ENCODE measurements at regions not wholly inside any gene's neighbourhood (a gene's known extent, or its start where the extent isn't known, plus 50 kb on each side); places are given as distances from the start of the nearest gene placed in this dataset.
A peak's percentile ranks its signal among the peaks of the same experiment; 100 is the strongest.

DNA sequence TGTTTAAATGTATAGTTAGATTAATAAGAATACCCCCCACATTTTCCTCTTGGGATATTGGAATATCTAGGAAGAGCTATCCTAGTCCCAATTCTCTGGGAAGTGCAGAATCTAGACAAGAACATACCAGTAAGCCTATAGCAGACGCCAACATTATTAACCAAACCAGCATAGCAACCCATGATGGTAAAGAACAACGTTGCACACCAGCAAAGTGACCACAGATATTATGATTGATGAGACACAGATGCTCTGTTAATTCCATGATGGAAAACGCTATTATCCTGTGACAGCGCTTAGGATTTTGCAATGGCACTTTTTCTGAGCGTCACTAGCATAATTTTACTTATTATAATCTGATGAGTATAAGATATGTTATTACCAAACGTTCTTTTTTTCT lies 603.1 kb upstream of the PCDH15 start:
- no peak for ATAC-seq
- no peak for TF ChIP-seq TCF4 (CRISPR knock-in tag; IDR thresholded peaks at IDR 0.05; ENCODE audit: borderline replicate concordance)
- TF ChIP-seq BACH2 (CRISPR knock-in tag; IDR thresholded peaks at IDR 0.05; ENCODE audit: borderline replicate concordance): no peak

DNA sequence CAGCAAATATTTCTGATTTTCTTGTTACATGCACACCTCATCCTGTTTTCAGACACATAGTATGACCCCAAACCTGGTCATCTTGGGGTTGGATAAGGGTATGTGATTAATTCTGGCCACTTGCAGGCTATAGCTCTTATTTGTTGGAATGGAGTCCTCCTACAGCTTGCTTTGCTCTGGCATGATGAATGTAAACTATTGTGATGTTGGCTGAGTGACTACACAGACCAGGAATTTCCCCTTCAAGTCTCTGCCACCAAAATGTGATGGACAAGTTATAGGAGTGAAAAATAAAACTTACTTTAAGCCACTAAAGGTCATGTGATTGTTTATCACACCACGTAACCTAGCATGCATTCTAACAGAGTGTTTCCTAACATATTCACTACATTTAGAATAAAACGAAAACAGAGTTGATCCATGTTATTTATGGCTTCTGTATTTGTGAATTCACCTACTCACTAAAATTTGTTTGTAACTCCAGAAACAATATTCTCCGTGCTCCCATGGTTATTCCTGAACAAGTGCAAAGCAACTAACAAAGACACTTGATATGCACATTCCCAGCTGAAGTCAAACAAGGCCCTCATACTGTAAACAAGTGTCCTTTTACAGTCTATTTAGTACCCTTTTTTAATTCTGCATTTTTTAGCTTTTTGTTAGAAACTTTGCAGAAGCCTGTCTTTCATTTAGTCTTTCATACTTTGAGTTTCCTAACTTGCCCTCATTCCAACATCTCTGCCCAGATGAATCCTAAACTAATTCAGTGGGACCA lies 599.2 kb upstream of the PCDH15 start:
- ATAC-seq: peak; percentile 88
- TF ChIP-seq CSDC2 (CRISPR knock-in tag; IDR thresholded peaks at IDR 0.05) (no peak), ZNF565 (CRISPR knock-in tag; conservative IDR thresholded peaks at IDR 0.05; ENCODE audit: low read depth) (no peak), BACH2 (CRISPR knock-in tag; IDR thresholded peaks at IDR 0.05; ENCODE audit: borderline replicate concordance) (no peak), ISL1 (CRISPR knock-in tag; IDR thresholded peaks at IDR 0.05) (no peak; the same call in 1 of the 2 replicates), SNAI2 (CRISPR knock-in tag; IDR thresholded peaks at IDR 0.05) (no peak), RARB (CRISPR knock-in tag; IDR thresholded peaks at IDR 0.05) (no peak), TOX (CRISPR knock-in tag; IDR thresholded peaks at IDR 0.05; ENCODE audit: borderline replicate concordance) (no peak), ZNF70 (CRISPR knock-in tag; IDR thresholded peaks at IDR 0.05) (no peak), ZNF8 (CRISPR knock-in tag; IDR thresholded peaks at IDR 0.05) (no peak), ZC3H10 (CRISPR knock-in tag; IDR thresholded peaks at IDR 0.05) (no peak), ARNTL (CRISPR knock-in tag; IDR thresholded peaks at IDR 0.05; ENCODE audit: borderline replicate concordance, low read depth) (no peak), ZFP3 (CRISPR knock-in tag; IDR thresholded peaks at IDR 0.05) (no peak), GLIS3 (CRISPR knock-in tag; IDR thresholded peaks at IDR 0.05) (no peak), ZFP30 (CRISPR knock-in tag; IDR thresholded peaks at IDR 0.05) (no peak)
- TF ChIP-seq, protein P1, sequence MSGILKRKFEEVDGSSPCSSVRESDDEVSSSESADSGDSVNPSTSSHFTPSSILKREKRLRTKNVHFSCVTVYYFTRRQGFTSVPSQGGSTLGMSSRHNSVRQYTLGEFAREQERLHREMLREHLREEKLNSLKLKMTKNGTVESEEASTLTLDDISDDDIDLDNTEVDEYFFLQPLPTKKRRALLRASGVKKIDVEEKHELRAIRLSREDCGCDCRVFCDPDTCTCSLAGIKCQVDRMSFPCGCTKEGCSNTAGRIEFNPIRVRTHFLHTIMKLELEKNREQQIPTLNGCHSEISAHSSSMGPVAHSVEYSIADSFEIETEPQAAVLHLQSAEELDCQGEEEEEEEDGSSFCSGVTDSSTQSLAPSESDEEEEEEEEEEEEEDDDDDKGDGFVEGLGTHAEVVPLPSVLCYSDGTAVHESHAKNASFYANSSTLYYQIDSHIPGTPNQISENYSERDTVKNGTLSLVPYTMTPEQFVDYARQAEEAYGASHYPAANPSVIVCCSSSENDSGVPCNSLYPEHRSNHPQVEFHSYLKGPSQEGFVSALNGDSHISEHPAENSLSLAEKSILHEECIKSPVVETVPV (CRISPR knock-in tag; IDR thresholded peaks at IDR 0.05): no peak
- TF ChIP-seq, protein P2, sequence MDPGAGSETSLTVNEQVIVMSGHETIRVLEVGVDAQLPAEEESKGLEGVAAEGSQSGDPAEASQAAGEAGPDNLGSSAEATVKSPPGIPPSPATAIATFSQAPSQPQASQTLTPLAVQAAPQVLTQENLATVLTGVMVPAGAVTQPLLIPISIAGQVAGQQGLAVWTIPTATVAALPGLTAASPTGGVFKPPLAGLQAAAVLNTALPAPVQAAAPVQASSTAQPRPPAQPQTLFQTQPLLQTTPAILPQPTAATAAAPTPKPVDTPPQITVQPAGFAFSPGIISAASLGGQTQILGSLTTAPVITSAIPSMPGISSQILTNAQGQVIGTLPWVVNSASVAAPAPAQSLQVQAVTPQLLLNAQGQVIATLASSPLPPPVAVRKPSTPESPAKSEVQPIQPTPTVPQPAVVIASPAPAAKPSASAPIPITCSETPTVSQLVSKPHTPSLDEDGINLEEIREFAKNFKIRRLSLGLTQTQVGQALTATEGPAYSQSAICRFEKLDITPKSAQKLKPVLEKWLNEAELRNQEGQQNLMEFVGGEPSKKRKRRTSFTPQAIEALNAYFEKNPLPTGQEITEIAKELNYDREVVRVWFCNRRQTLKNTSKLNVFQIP (CRISPR knock-in tag; IDR thresholded peaks at IDR 0.05; ENCODE audit: borderline replicate concordance, low read depth): no peak

DNA sequence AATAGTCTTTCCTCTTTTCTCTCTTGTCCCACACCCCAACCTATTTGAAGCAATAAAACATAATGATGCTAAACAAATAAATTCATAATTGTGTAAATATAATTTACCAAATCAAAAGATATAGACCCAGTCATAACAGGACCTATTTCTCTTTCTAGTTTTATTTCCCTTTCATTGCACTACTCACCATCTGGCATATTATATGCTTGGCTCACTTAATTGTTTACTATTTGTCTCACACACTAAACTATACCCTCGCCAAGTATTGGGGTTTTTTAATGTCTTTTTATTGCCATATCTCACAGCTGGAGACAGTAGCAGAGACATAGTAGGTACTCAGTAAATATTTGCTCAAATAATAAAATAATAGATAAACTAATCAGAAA lies 597.5 kb upstream of the PCDH15 start:
- no peak for ATAC-seq
- TF ChIP-seq ESRRG (CRISPR knock-in tag; IDR thresholded peaks at IDR 0.05) (no peak), ARNTL (CRISPR knock-in tag; IDR thresholded peaks at IDR 0.05; ENCODE audit: borderline replicate concordance, low read depth) (no peak), TOX (CRISPR knock-in tag; IDR thresholded peaks at IDR 0.05; ENCODE audit: borderline replicate concordance) (no peak), CREB5 (CRISPR knock-in tag; IDR thresholded peaks at IDR 0.05; ENCODE audit: low read depth) (no peak), ZC3H10 (CRISPR knock-in tag; IDR thresholded peaks at IDR 0.05) (no peak), ZFP3 (CRISPR knock-in tag; IDR thresholded peaks at IDR 0.05) (no peak), ZNF8 (CRISPR knock-in tag; IDR thresholded peaks at IDR 0.05) (no peak), ZNF565 (CRISPR knock-in tag; conservative IDR thresholded peaks at IDR 0.05; ENCODE audit: low read depth) (no peak), BACH2 (CRISPR knock-in tag; IDR thresholded peaks at IDR 0.05; ENCODE audit: borderline replicate concordance) (no peak), ISL1 (CRISPR knock-in tag; IDR thresholded peaks at IDR 0.05) (no peak), ZNF70 (CRISPR knock-in tag; IDR thresholded peaks at IDR 0.05) (no peak), ZFP30 (CRISPR knock-in tag; IDR thresholded peaks at IDR 0.05) (no peak), SNAI2 (CRISPR knock-in tag; IDR thresholded peaks at IDR 0.05) (no peak), PPARA (CRISPR knock-in tag; IDR thresholded peaks at IDR 0.05; ENCODE audit: borderline replicate concordance) (no peak), GLIS3 (CRISPR knock-in tag; IDR thresholded peaks at IDR 0.05) (no peak), CSDC2 (CRISPR knock-in tag; IDR thresholded peaks at IDR 0.05) (no peak)
- TF ChIP-seq, protein P2 (CRISPR knock-in tag; IDR thresholded peaks at IDR 0.05; ENCODE audit: borderline replicate concordance, low read depth): no peak
- TF ChIP-seq, protein P3, sequence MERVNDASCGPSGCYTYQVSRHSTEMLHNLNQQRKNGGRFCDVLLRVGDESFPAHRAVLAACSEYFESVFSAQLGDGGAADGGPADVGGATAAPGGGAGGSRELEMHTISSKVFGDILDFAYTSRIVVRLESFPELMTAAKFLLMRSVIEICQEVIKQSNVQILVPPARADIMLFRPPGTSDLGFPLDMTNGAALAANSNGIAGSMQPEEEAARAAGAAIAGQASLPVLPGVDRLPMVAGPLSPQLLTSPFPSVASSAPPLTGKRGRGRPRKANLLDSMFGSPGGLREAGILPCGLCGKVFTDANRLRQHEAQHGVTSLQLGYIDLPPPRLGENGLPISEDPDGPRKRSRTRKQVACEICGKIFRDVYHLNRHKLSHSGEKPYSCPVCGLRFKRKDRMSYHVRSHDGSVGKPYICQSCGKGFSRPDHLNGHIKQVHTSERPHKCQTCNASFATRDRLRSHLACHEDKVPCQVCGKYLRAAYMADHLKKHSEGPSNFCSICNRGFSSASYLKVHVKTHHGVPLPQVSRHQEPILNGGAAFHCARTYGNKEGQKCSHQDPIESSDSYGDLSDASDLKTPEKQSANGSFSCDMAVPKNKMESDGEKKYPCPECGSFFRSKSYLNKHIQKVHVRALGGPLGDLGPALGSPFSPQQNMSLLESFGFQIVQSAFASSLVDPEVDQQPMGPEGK (CRISPR knock-in tag; IDR thresholded peaks at IDR 0.05; ENCODE audit: borderline replicate concordance): no peak
- TF ChIP-seq, protein P4, sequence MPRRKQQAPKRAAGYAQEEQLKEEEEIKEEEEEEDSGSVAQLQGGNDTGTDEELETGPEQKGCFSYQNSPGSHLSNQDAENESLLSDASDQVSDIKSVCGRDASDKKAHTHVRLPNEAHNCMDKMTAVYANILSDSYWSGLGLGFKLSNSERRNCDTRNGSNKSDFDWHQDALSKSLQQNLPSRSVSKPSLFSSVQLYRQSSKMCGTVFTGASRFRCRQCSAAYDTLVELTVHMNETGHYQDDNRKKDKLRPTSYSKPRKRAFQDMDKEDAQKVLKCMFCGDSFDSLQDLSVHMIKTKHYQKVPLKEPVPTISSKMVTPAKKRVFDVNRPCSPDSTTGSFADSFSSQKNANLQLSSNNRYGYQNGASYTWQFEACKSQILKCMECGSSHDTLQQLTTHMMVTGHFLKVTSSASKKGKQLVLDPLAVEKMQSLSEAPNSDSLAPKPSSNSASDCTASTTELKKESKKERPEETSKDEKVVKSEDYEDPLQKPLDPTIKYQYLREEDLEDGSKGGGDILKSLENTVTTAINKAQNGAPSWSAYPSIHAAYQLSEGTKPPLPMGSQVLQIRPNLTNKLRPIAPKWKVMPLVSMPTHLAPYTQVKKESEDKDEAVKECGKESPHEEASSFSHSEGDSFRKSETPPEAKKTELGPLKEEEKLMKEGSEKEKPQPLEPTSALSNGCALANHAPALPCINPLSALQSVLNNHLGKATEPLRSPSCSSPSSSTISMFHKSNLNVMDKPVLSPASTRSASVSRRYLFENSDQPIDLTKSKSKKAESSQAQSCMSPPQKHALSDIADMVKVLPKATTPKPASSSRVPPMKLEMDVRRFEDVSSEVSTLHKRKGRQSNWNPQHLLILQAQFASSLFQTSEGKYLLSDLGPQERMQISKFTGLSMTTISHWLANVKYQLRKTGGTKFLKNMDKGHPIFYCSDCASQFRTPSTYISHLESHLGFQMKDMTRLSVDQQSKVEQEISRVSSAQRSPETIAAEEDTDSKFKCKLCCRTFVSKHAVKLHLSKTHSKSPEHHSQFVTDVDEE (CRISPR knock-in tag; IDR thresholded peaks at IDR 0.05): no peak
- TF ChIP-seq, protein P1 (CRISPR knock-in tag; IDR thresholded peaks at IDR 0.05): no peak
